Body of pancreas (tissue), 4 donors: ENCODE measurements at regions not wholly inside any gene's neighbourhood (a gene's known extent, or its start where the extent isn't known, plus 50 kb on each side); places are given as distances from the start of the nearest gene placed in this dataset.

Source experiments
- POLR2A ChIP-seq, 3 donors: fragments of 450-650 bp; IDR thresholded peaks; one replicate each; pipeline ENCODE4 v1.6.1; 2016; ENCODE audit warnings: antibody characterized with exemption in 3 of 3, mild to moderate bottlenecking in 2 of 3
- TF ChIP-seq, protein P1 (sequence below), 7 experiments: fragments of 450-650 bp in 4 of 7; fragments of 200-600 bp in 3 of 7; sonication (generic) in 3 of 7; IDR thresholded peaks; one replicate each; pipeline ENCODE4 v1.5.1; 2016 to 2019; ENCODE audit warnings: antibody characterized with exemption in 7 of 7

DNA sequence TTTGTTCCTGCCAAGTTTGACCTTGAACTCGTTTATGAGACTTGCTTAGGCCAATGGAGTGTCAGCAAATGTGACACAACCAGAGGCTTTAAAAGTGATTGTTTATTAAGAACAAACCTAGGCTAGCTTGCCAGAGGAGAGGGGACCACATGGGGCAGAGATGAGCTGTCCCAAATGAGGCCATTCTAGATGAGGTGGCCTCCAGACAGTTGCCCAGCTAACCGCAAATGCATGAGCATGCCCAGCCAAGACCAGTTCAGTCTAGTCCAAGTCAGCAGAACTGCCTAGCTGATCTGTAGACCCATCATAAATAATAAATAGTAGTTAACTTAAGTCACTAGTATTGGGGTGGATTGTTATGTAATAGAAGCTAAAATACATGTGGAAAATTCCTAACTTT, 172.8 kb upstream of the DYRK2 start:
- TF ChIP-seq POLR2A (IDR thresholded peaks at IDR 0.05), result no peak
- TF ChIP-seq, protein P1, sequence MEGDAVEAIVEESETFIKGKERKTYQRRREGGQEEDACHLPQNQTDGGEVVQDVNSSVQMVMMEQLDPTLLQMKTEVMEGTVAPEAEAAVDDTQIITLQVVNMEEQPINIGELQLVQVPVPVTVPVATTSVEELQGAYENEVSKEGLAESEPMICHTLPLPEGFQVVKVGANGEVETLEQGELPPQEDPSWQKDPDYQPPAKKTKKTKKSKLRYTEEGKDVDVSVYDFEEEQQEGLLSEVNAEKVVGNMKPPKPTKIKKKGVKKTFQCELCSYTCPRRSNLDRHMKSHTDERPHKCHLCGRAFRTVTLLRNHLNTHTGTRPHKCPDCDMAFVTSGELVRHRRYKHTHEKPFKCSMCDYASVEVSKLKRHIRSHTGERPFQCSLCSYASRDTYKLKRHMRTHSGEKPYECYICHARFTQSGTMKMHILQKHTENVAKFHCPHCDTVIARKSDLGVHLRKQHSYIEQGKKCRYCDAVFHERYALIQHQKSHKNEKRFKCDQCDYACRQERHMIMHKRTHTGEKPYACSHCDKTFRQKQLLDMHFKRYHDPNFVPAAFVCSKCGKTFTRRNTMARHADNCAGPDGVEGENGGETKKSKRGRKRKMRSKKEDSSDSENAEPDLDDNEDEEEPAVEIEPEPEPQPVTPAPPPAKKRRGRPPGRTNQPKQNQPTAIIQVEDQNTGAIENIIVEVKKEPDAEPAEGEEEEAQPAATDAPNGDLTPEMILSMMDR (IDR thresholded peaks at IDR 0.05), result no peak
